Uterus (tissue), 2 donors: ENCODE measurements at regions not wholly inside any gene's neighbourhood (a gene's known extent, or its start where the extent isn't known, plus 50 kb on each side); places are given as distances from the start of the nearest gene placed in this dataset.

ENCODE experiments used
- CTCF ChIP-seq, 4 experiments: fragments of 200-600 bp in 2 of 4; fragments of 450-650 bp in 2 of 4; sonication (generic) in 2 of 4; IDR thresholded peaks; one replicate each; pipeline ENCODE4 v1.5.1; 2016 to 2019; ENCODE audit warnings: antibody characterized with exemption in 4 of 4, mild to moderate bottlenecking in 2 of 4, moderate library complexity in 1 of 4
- POLR2A ChIP-seq, 2 donors: fragments of 450-650 bp; IDR thresholded peaks; one replicate each; pipeline ENCODE4 v1.6.1; 2016; ENCODE audit warnings: antibody characterized with exemption in 2 of 2, mild to moderate bottlenecking in 1 of 2, moderate library complexity in 1 of 2

- TF ChIP-seq CTCF (IDR thresholded peaks at IDR 0.05): no peak
- no peak for TF ChIP-seq POLR2A (IDR thresholded peaks at IDR 0.05)
Observed at GRCh38 chr21:35686156-35686555, 374.2 kb downstream of the SETD4 start.
